ENCODE measurements at regions not wholly inside any gene's neighbourhood (a gene's known extent, or its start where the extent isn't known, plus 50 kb on each side); places are given as distances from the start of the nearest gene placed in this dataset.

- TF ChIP-seq, protein P1, sequence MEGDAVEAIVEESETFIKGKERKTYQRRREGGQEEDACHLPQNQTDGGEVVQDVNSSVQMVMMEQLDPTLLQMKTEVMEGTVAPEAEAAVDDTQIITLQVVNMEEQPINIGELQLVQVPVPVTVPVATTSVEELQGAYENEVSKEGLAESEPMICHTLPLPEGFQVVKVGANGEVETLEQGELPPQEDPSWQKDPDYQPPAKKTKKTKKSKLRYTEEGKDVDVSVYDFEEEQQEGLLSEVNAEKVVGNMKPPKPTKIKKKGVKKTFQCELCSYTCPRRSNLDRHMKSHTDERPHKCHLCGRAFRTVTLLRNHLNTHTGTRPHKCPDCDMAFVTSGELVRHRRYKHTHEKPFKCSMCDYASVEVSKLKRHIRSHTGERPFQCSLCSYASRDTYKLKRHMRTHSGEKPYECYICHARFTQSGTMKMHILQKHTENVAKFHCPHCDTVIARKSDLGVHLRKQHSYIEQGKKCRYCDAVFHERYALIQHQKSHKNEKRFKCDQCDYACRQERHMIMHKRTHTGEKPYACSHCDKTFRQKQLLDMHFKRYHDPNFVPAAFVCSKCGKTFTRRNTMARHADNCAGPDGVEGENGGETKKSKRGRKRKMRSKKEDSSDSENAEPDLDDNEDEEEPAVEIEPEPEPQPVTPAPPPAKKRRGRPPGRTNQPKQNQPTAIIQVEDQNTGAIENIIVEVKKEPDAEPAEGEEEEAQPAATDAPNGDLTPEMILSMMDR (IDR thresholded peaks at IDR 0.05; ENCODE audit: insufficient read depth, low read length, poor library complexity, severe bottlenecking), result no peak
- TF ChIP-seq EZH2phosphoT487 (conservative IDR thresholded peaks at IDR 0.05; ENCODE audit: low read length), result no peak
These were observed 632.5 kb downstream of the SUCLG1 start for GRCh38 chr2:83826577-83826976.

Data from SU-DHL-6 (cell line).